ENCODE measurements at regions not wholly inside any gene's neighbourhood (a gene's known extent, or its start where the extent isn't known, plus 50 kb on each side); places are given as distances from the start of the nearest gene placed in this dataset.

GRCh38 chr16:26295625-26296304 is 604.0 kb downstream of the HS3ST4 start:
- Mint-ChIP-seq H3K36me3 (ENCODE audit: low read depth) (no peaks in the 10 kb centered on the region), H3K27ac (no peak overlapping the region), H3K9me3 (no peaks in the 10 kb centered on the region), H3K4me1 (no peaks in the 10 kb centered on the region), H3K27me3 (ENCODE audit: low read depth) (no peaks in the 10 kb centered on the region), H3K4me3 (no peak overlapping the region)
- no peak for TF ChIP-seq CTCF (IDR thresholded peaks at IDR 0.05; ENCODE audit: unreplicated experiment in 3 of 3)

DNA sequence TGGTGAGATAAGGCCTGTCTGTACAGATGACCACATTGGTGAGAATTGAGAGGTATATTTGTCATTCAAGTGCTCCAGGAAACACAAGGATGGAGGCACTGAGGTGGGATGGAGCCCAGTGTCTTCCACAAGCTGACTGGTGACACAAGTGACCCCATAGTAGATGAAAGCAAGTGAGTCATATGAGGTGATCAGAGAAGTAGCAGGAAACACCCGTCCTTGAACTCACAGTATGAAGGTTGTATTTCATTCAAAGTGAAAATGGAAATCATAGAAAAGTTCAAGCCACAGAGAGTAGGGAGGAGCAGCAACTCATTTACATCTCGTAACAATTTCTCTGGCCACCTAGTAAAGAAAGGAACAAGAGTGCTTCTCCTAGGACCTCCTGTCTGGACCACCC is 609.8 kb downstream of the HS3ST4 start:
- H3K36me3 Mint-ChIP-seq (ENCODE audit: low read depth): no peaks in the 10 kb centered on the region
- no peaks in the 10 kb centered on the region for H3K27me3 Mint-ChIP-seq (ENCODE audit: low read depth)
- H3K9me3 Mint-ChIP-seq: no peaks in the 10 kb centered on the region
- no peak for TF ChIP-seq CTCF (IDR thresholded peaks at IDR 0.05; ENCODE audit: unreplicated experiment in 3 of 3)
- no peaks in the 10 kb centered on the region for H3K4me1 Mint-ChIP-seq
- H3K4me3 Mint-ChIP-seq: no peak overlapping the region
- H3K27ac Mint-ChIP-seq: no peak overlapping the region

- H3K9me3 Mint-ChIP-seq: no peaks in the 10 kb centered on the region
- no peak for TF ChIP-seq CTCF (IDR thresholded peaks at IDR 0.05; ENCODE audit: unreplicated experiment in 3 of 3)
- H3K27me3 Mint-ChIP-seq (ENCODE audit: low read depth): peaks cover 3% of the 10 kb centered on the region
- H3K4me3 Mint-ChIP-seq: no peak overlapping the region
- no peaks in the 10 kb centered on the region for H3K4me1 Mint-ChIP-seq
- H3K27ac Mint-ChIP-seq: no peak overlapping the region
- no peaks in the 10 kb centered on the region for H3K36me3 Mint-ChIP-seq (ENCODE audit: low read depth)
Observed at GRCh38 chr16:26316683-26317464, 625.1 kb downstream of the HS3ST4 start.

DNA sequence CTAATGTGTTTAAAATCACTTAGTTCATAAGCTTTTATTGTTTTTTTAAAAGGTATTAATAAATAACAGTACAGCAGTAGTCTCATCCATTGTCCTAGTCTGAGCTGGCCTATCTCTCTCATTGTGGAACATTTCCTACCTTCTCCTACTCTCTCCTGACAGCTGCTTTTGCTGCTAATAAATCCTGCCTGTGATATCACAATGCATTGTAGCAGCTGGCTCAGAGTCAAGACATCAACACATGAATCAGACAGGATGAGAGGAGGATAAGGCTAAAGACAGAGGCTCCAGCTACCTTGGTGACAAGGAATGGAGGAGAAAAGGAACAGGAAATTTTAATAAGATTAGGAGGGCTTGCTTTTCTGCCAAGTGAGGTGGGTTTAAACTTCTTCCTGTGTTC is 626.1 kb downstream of the HS3ST4 start:
- peaks cover 2% of the 10 kb centered on the region for H3K27me3 Mint-ChIP-seq (ENCODE audit: low read depth)
- H3K36me3 Mint-ChIP-seq (ENCODE audit: low read depth): no peaks in the 10 kb centered on the region
- no peaks in the 10 kb centered on the region for H3K9me3 Mint-ChIP-seq
- H3K4me3 Mint-ChIP-seq: no peak overlapping the region
- H3K27ac Mint-ChIP-seq: no peak overlapping the region
- no peaks in the 10 kb centered on the region for H3K4me1 Mint-ChIP-seq
- TF ChIP-seq CTCF (IDR thresholded peaks at IDR 0.05; ENCODE audit: unreplicated experiment in 3 of 3): no peak

DNA sequence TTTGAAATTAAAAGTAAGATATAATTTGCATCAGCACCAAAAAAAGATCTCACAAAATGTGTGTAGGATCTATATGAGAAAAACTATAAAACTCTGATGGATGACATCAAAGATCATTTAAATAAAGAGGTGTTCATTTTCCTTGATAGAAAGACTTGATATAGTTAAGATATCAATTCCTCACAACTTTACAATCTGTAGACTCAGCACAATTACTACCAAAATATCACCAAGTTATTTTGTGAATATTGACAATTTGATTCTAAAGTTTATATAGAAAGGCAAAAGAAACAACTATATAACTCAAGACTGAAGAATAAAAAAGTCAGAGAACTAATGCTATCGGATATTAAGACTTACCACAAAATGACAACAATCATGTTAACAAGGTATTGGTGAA is 638.9 kb downstream of the HS3ST4 start:
- Mint-ChIP-seq H3K9me3 (no peaks in the 10 kb centered on the region), H3K27ac (no peak overlapping the region), H3K36me3 (ENCODE audit: low read depth) (no peaks in the 10 kb centered on the region), H3K4me3 (no peak overlapping the region), H3K4me1 (no peaks in the 10 kb centered on the region), H3K27me3 (ENCODE audit: low read depth) (no peaks in the 10 kb centered on the region)
- no peak for TF ChIP-seq CTCF (IDR thresholded peaks at IDR 0.05; ENCODE audit: unreplicated experiment in 3 of 3)
